ENCODE measurements at regions not wholly inside any gene's neighbourhood (a gene's known extent, or its start where the extent isn't known, plus 50 kb on each side); places are given as distances from the start of the nearest gene placed in this dataset.
"Not testable (repeated sequence)": the region's sequence is repeated elsewhere in the genome, so short reads cannot be mapped to it uniquely, and the experiment has no call there.

DNA sequence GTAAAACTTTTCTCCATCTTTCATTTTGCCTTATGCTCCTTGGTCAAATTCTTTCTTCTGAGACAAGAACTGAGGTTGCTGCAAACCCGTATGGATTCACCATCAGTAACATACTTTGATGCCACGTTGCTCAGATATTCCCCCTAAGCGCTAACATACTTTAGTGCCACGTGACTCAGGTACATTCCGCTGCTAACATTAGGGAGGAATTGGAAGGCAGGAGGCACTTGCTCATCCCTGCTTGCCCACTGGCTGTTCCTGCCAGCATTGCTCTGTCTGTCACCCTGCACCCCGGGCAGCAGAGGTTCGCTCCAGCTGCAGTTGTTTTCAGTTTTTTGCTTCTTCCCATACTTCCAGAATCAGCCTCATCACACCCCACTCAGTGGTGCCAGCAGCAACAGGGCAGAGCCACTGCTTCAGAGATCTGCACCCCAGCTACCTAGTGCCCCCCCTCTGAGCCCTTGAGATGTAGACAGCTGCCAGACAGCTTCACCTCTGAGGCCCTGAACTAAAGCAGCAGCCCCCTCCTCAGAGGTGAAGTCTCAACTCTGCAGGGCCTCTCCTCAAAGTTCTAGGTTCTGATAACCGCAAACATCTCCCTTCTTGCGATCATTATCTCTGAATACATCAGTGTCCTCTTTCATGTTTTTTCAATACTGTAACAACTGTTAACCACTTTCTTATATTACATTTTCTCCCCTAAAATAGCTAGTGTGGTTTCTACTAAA, 228.0 kb upstream of the KIF2A start:
- H3K27me3 ChIP-seq = no peaks in the 10 kb centered on the region
- H3K36me3 ChIP-seq = no peaks in the 10 kb centered on the region
- H3K27ac ChIP-seq = no peak overlapping the region
- H3K9me3 ChIP-seq (replicated peaks) = no peaks in the 10 kb centered on the region
- no peaks in the 10 kb centered on the region for H3K4me1 ChIP-seq
- no peak for DNase-seq
- H3K4me3 ChIP-seq = no peak overlapping the region

DNA sequence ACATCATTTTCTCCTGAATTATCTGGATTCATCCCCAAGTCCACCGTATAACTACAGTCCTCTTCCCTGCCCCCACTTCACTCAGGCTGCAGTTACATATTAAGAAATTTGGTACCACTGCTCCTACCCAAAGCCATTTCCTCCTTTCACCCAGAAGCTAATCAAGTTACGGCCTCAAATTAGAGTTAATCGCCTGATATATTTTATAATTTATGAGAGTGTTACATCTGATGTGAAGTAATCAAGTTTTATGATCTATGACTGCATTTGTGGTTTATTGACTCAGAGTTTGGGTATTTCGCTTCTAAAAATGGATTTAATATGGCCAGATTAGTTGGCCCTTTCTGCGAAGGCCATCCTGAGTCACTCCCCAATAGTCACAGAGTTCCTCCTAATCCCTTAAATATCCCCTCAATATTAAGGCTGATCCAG, 223.6 kb upstream of the KIF2A start:
- Histone ChIP-seq H3K9me3 (replicated peaks) (no peaks in the 10 kb centered on the region), H3K27me3 (0 out of 2 replicates have a peak, but pooled peaks cover 3% of the 10 kb centered on the region), H3K4me3 (no peak overlapping the region), H3K4me1 (no peaks in the 10 kb centered on the region), H3K27ac (no peak overlapping the region), H3K36me3 (no peaks in the 10 kb centered on the region)
- no peak for DNase-seq

DNA sequence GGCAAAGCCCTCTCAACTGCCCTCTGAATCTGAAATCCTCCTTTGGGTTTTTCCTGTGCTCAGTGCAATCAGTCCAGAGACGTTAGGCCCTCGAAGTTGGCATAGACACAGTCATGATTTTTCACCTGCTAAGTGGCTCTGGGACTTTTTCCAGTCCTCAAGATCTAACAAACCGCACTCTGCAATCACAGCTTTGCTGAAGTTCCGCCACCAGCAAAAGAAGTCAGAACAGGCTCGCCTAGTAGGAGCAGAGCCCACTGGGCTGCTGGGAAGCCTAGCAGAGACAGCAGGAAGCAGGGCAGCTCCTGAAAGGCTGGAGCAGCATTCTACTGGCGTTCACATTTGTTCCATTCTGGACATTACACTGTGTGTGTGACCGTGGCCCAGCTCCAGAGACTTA, 222.8 kb upstream of the KIF2A start:
- no peak for DNase-seq
- H3K27ac ChIP-seq = no peak overlapping the region
- H3K9me3 ChIP-seq (replicated peaks) = no peaks in the 10 kb centered on the region
- H3K36me3 ChIP-seq = no peaks in the 10 kb centered on the region
- H3K27me3 ChIP-seq = 0 out of 2 replicates have a peak, but pooled peaks cover 3% of the 10 kb centered on the region
- H3K4me1 ChIP-seq = no peaks in the 10 kb centered on the region
- H3K4me3 ChIP-seq = no peak overlapping the region

DNA sequence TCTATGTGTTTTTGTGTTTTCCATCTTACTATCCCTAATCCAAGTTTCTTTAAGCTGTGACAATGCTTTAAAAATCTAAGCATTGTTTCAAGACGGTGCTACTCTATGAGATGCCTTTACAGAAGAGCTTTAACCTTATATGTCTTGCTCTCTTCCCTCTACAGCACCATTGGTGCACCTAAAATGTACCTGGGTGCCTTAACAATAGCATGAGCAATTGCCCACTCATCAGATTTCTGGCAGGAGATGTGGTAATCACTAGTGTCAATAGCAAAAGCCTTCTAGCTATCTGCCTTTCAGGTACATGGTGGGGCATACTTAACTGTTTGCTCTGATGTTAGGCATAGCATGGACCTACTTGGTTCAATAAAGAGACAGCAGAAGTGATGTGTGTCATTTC, 222.3 kb upstream of the KIF2A start:
- DNase-seq = no peak
- H3K9me3 ChIP-seq (replicated peaks) = no peaks in the 10 kb centered on the region
- H3K27ac ChIP-seq = no peak overlapping the region
- no peaks in the 10 kb centered on the region for H3K4me1 ChIP-seq
- no peak overlapping the region for H3K4me3 ChIP-seq
- 0 out of 2 replicates have a peak, but pooled peaks cover 3% of the 10 kb centered on the region for H3K27me3 ChIP-seq
- H3K36me3 ChIP-seq = no peaks in the 10 kb centered on the region

DNA sequence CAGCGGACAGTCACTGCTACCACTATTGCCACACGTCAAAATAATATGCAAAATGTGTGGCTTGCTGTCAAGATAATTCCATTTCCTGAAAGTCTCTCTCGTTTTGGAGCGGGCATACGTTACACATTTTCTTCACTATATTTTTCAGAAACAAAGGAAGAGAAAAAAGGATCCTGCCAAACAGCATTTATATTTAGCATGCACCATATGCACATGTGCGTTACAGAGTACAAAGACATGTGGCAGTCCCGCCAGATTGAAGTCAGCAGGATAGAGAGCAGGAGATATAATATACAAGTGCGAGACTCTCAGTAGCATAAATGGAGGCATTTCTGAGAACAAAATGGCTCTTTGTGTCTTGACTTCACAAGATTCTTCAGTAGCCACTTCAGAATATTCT, 221.6 kb upstream of the KIF2A start:
- no peaks in the 10 kb centered on the region for H3K9me3 ChIP-seq (replicated peaks)
- no peaks in the 10 kb centered on the region for H3K4me1 ChIP-seq
- H3K27ac ChIP-seq = no peak overlapping the region
- 0 out of 2 replicates have a peak, but pooled peaks cover 3% of the 10 kb centered on the region for H3K27me3 ChIP-seq
- no peak for DNase-seq
- H3K36me3 ChIP-seq = no peaks in the 10 kb centered on the region
- H3K4me3 ChIP-seq = no peak overlapping the region

DNA sequence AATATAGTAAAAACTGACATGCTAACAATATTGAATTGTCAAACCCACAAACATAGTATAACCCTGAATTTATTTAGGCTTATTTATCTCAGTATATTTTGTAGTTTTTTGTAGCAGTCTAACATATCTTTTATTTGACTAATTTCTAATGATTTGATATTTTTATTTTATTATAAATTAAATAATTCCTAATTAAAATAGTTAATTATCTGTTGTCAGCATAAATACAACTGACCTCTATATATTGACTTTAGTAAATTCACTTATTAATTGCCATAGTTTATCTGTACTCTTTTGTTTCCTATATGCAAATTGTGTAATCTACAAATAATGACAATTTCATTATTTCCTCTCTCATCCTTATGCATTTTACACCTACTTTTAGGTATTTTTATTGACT, 215.1 kb upstream of the KIF2A start:
- H3K4me3 ChIP-seq = no peak overlapping the region
- no peaks in the 10 kb centered on the region for H3K4me1 ChIP-seq
- no peak for DNase-seq
- no peaks in the 10 kb centered on the region for H3K9me3 ChIP-seq (replicated peaks)
- no peaks in the 10 kb centered on the region for H3K36me3 ChIP-seq
- H3K27ac ChIP-seq = no peak overlapping the region
- H3K27me3 ChIP-seq = no peaks in the 10 kb centered on the region

DNA sequence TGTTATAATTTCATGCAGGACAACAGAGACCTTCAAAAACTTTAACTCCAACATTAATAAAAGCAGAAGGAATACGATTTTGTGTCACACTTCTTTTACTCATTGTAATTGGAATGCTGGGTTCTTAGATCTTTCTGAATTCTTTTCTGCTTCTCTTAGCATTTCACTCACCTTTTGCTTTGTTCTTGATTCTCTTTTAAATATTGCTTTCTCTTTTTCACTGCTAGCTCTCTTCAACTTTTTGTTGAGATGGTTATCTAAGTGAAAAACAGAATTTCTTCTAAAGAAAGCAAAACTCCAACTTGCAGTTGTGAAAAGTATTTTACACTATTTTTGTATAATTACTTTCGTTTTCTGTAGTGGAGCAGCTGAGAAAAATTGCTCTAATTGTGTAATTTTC, 212.6 kb upstream of the KIF2A start:
- Histone ChIP-seq H3K4me3 (no peak overlapping the region), H3K27ac (no peak overlapping the region), H3K27me3 (no peaks in the 10 kb centered on the region), H3K9me3 (replicated peaks) (no peaks in the 10 kb centered on the region), H3K36me3 (no peaks in the 10 kb centered on the region), H3K4me1 (no peaks in the 10 kb centered on the region)
- no peak for DNase-seq

DNA sequence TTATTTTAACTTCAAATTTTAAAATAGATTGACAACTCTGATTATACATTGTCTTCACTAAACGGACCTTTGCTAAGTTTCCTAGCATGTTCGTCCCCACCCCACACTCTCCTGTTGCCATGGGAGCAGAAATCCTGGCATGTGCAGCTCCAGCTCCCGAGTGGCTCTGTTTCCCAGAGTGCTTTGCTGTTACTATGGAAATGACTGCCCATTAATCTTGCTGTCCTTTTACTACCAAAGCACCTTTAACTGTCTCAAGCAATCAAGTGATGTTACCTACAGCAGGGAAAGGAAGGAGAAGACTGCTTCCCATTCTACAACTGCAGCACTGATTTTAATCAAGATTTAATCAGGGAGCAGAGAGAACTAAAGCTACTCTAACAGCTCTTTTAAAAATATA, 212.0 kb upstream of the KIF2A start:
- H3K27ac ChIP-seq = no peak overlapping the region
- no peaks in the 10 kb centered on the region for H3K27me3 ChIP-seq
- H3K4me3 ChIP-seq = no peak overlapping the region
- H3K36me3 ChIP-seq = no peaks in the 10 kb centered on the region
- H3K4me1 ChIP-seq = no peaks in the 10 kb centered on the region
- no peaks in the 10 kb centered on the region for H3K9me3 ChIP-seq (replicated peaks)
- DNase-seq = peak in 1 of 2 experiments; percentile 30

DNA sequence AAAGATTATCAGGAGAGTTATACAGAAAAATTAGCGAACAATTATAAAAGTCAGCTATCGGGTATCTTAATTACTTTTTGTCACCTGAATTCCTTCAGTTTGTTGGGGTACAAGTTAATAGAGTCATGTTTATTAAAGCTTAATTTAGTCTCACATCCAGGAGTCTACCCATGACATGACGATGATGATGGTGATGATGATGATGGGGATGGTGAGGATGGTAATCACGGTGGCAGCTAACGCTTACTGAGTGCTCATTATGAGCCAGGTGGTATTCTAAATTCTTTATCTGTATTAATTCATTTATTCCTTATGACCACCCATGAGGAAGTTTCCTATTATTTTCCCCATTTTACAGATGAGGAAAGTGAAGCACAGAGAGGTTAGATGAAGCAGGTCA, 208.6 kb upstream of the KIF2A start:
- DNase-seq = no peak
- H3K36me3 ChIP-seq = no peaks in the 10 kb centered on the region
- H3K4me3 ChIP-seq = no peak overlapping the region
- H3K27ac ChIP-seq = no peak overlapping the region
- no peaks in the 10 kb centered on the region for H3K9me3 ChIP-seq (replicated peaks)
- H3K4me1 ChIP-seq = no peaks in the 10 kb centered on the region
- H3K27me3 ChIP-seq = no peaks in the 10 kb centered on the region

DNA sequence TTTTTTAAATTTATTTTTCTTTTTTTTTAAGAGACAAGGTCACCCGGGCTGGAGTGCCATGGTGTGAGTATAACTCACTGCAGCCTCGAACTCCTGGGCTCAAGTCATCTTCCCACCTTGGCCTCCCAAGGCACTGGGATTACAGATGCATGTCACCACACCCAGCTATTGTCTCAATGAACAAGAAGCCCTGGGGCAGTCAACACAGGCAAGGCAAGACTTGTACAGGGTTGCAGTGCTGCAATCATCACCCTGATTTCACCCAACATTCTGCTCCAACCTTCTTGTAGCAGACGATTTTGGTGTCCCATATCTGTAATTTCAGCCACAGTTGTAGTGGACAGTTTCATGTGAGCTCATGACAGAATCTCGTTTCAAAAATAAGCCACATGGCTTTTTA, 205.8 kb upstream of the KIF2A start:
- no peak for DNase-seq
- Histone ChIP-seq H3K9me3 (replicated peaks) (no peaks in the 10 kb centered on the region), H3K36me3 (no peaks in the 10 kb centered on the region), H3K4me1 (no peaks in the 10 kb centered on the region), H3K4me3 (no peak overlapping the region), H3K27me3 (no peaks in the 10 kb centered on the region), H3K27ac (no peak overlapping the region)

DNA sequence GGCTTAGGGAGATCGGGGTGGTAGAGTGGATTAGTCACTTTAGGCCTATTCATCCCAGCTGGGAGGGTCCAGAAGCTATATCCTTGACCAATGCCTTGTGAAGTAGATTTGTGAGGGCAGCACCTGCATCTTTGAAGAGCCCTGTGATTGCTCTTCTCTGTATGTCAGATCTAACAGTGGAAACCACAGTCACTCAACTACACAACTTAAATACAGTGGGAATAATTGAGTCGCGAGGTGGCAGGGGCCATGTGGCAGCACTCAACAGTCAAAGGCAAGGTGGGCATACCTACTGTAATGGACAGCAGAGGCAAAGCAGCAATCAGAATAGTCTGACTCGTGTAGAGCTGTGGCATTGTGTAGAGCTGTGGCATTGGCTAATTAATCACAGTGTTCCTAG, 202.1 kb upstream of the KIF2A start:
- not testable (repeated sequence) for H3K36me3 ChIP-seq

DNA sequence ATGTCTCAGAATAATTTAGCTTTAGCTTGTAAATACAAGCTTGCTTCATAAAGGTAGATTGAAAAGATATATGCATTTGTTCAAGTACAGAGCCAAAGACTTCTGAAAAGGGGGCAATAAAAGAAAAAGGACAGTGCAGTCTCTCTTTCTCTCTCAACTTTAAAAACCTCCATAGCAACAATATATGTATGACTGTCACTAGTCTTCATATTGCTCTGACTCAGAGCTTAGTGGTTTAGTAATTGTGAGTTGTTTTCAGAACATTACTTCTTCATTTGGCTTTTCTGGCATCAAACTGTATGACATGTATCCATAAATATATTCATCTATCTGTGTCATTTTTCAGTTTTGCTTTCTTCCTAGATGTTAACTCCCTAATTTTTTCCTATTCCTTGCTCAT, 194.6 kb upstream of the KIF2A start:
- no peaks in the 10 kb centered on the region for H3K9me3 ChIP-seq (replicated peaks)
- no peak overlapping the region for H3K27ac ChIP-seq
- DNase-seq = no peak
- no peaks in the 10 kb centered on the region for H3K27me3 ChIP-seq
- no peaks in the 10 kb centered on the region for H3K4me1 ChIP-seq
- no peaks in the 10 kb centered on the region for H3K36me3 ChIP-seq
- H3K4me3 ChIP-seq = no peak overlapping the region

More for the DNA sequence above, 202.1 kb upstream of the KIF2A start:
- H3K4me3 ChIP-seq; H3K27ac ChIP-seq; H3K4me1 ChIP-seq; H3K27me3 ChIP-seq; DNase-seq; H3K9me3 ChIP-seq (replicated peaks): not testable (repeated sequence)

DNA sequence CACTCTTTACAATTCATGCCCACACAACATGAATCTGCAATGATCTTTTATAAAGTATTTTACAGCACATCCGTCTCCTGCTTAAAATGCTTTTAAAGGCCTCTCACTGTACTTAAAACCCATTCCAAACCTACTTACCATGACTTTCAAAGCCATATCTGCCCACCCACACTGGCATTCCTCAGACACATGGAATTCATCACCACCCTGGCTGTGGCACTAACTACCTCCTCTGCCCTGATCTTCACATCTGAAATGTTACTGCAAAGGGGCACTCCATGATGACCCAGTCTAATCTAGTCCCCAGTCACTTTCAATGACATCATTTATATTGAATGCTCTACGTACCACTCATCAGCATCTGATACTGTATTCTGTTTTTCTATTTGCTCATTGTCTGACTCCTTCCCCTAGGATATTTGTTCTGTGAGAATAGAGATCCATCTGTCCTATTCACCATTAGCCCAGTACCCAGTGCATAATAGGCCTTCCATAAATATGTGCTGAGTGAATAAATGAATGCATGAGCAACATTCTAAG, 193.2 kb upstream of the KIF2A start:
- no peaks in the 10 kb centered on the region for H3K36me3 ChIP-seq
- no peak overlapping the region for H3K27ac ChIP-seq
- H3K4me1 ChIP-seq = no peaks in the 10 kb centered on the region
- H3K4me3 ChIP-seq = no peak overlapping the region
- H3K27me3 ChIP-seq = no peaks in the 10 kb centered on the region
- no peaks in the 10 kb centered on the region for H3K9me3 ChIP-seq (replicated peaks)
- no peak for DNase-seq

DNA sequence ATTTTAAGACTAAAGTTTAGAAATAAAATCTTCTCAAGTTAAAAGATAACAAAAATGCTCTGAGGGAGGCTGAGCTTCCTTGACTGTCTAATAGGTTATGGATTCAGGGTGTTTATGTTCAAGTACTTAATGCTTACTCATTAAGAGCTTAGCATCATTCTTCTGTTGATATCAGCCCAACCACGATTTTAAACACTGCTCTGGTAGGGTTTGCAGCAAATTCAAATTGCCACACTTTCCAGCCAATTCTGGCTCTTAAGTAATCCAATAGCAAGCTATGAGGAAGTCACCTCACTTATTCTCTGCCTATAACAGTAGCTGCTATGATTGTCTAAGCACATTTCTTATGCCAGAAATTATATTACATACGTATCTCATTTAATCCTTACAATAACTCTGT, 191.0 kb upstream of the KIF2A start:
- DNase-seq = no peak
- Histone ChIP-seq H3K4me3 (no peak overlapping the region), H3K36me3 (no peaks in the 10 kb centered on the region), H3K4me1 (no peaks in the 10 kb centered on the region), H3K27me3 (no peaks in the 10 kb centered on the region), H3K9me3 (replicated peaks) (no peaks in the 10 kb centered on the region), H3K27ac (no peak overlapping the region)

DNA sequence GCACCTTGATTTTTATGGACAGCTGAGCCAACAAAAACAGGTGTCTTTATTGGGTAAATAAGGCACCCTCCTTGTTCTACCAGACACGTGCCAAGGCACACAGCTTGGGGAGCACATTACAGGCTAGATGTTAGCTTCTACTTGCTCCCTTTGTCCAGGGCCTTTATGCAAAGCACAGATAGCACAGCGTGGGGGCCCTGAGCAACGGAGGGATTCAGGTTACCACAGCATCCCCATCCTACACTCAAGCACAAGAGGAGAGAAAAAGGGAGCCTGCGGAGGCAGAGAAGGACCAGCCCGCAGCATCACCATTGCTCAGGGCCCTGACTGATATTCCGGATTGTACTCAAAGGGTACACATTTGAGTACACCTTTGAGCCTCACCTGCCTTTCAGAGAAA, 181.7 kb upstream of the KIF2A start:
- Histone ChIP-seq H3K36me3 (no peaks in the 10 kb centered on the region), H3K4me3 (no peak overlapping the region), H3K9me3 (replicated peaks) (no peaks in the 10 kb centered on the region), H3K27ac (no peak overlapping the region), H3K27me3 (no peaks in the 10 kb centered on the region), H3K4me1 (no peaks in the 10 kb centered on the region)
- no peak for DNase-seq

DNA sequence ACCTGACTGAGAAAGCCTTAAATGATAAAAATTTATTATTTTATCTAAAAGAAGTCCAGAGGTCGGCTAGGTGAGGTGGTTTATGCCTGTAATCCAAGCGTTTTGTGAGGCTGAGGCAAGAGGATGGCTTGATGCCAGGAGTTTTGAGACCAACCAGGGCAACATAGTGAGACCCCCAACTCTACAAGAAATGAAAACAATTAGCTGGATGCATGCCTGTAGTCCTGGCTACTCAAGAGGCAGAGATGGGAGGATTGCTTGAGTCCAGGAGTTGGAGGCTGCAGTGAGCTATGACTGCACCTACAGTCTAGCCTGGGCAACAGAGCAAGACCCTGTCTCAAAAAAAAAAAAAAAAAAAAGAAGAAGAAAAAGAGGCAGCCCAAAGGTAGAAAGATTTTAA, 179.9 kb upstream of the KIF2A start:
- no peaks in the 10 kb centered on the region for H3K9me3 ChIP-seq (replicated peaks)
- H3K4me3 ChIP-seq = no peak overlapping the region
- H3K27ac ChIP-seq = no peak overlapping the region
- H3K27me3 ChIP-seq = no peaks in the 10 kb centered on the region
- no peak for DNase-seq
- H3K4me1 ChIP-seq = no peaks in the 10 kb centered on the region
- H3K36me3 ChIP-seq = no peaks in the 10 kb centered on the region
